Duodenal mucosa (tissue), 2 donors: ENCODE measurements at regions not wholly inside any gene's neighbourhood (a gene's known extent, or its start where the extent isn't known, plus 50 kb on each side); places are given as distances from the start of the nearest gene placed in this dataset.

Experiments used
- H3K27ac ChIP-seq: one replicate; pipeline ENCODE4 v1.7.0; 2013; ENCODE audit warnings: low read depth, low read length
- H3K27me3 ChIP-seq, 2 donors: one replicate each; pipeline ENCODE4 v1.7.0; 2013; ENCODE audit warnings: low read length in 2 of 2, control low read depth in 1 of 2; ENCODE audit not compliant: insufficient read depth in 2 of 2, control insufficient read depth in 1 of 2
- H3K36me3 ChIP-seq, 2 donors: one replicate each; pipeline ENCODE4 v1.7.0; 2013; ENCODE audit warnings: low read length in 2 of 2, control low read depth in 1 of 2; ENCODE audit not compliant: insufficient read depth in 2 of 2, control insufficient read depth in 1 of 2
- H3K4me1 ChIP-seq, 2 donors: one replicate each; pipeline ENCODE4 v1.7.0; 2013; ENCODE audit warnings: low read length in 2 of 2, control low read depth in 1 of 2; ENCODE audit not compliant: insufficient read depth in 2 of 2, control insufficient read depth in 1 of 2
- H3K4me3 ChIP-seq, 2 donors: one replicate each; pipeline ENCODE4 v1.7.0; 2013; ENCODE audit warnings: low read length in 2 of 2, low read depth in 1 of 2
- H3K9ac ChIP-seq, 2 donors: one replicate each; pipeline ENCODE4 v1.7.0; 2013; ENCODE audit warnings: low read length in 2 of 2, low read depth in 1 of 2
- H3K9me3 ChIP-seq, 2 donors: one replicate each; pipeline ENCODE4 v1.7.0; 2013; ENCODE audit warnings: low read length in 2 of 2, control low read depth in 1 of 2; ENCODE audit not compliant: control insufficient read depth in 1 of 2

GRCh38 chr2:222779145-222779832 lies 81.5 kb upstream of the ACSL3 start:
- no peaks in the 10 kb centered on the region for H3K27me3 ChIP-seq
- no peak overlapping the region for H3K4me3 ChIP-seq
- no peak overlapping the region for H3K27ac ChIP-seq
- H3K9ac ChIP-seq: no peak overlapping the region
- no peaks in the 10 kb centered on the region for H3K4me1 ChIP-seq
- no peaks in the 10 kb centered on the region for H3K36me3 ChIP-seq
- no peaks in the 10 kb centered on the region for H3K9me3 ChIP-seq

- no peaks in the 10 kb centered on the region for H3K4me1 ChIP-seq
Observed at GRCh38 chr2:222780051-222780450, 80.8 kb upstream of the ACSL3 start.

GRCh38 chr2:222782201-222782730 lies 78.6 kb upstream of the ACSL3 start:
- Histone ChIP-seq H3K4me3 (no peak overlapping the region), H3K4me1 (no peaks in the 10 kb centered on the region), H3K9me3 (no peaks in the 10 kb centered on the region), H3K27me3 (no peaks in the 10 kb centered on the region), H3K27ac (no peak overlapping the region), H3K9ac (no peak overlapping the region), H3K36me3 (no peaks in the 10 kb centered on the region)

More at GRCh38 chr2:222780051-222780450, 80.8 kb upstream of the ACSL3 start:
- Histone ChIP-seq H3K9ac (no peak overlapping the region), H3K27ac (no peak overlapping the region), H3K4me3 (no peak overlapping the region), H3K27me3 (no peaks in the 10 kb centered on the region), H3K9me3 (no peaks in the 10 kb centered on the region), H3K36me3 (no peaks in the 10 kb centered on the region)

- Histone ChIP-seq H3K27ac (no peak overlapping the region), H3K9ac (no peak overlapping the region), H3K36me3 (no peaks in the 10 kb centered on the region), H3K4me3 (no peak overlapping the region), H3K9me3 (no peaks in the 10 kb centered on the region), H3K4me1 (no peaks in the 10 kb centered on the region), H3K27me3 (no peaks in the 10 kb centered on the region)
Observed at GRCh38 chr2:222783592-222783991, 77.2 kb upstream of the ACSL3 start.

GRCh38 chr2:222790932-222791331 lies 69.9 kb upstream of the ACSL3 start:
- no peak overlapping the region for H3K9ac ChIP-seq
- no peaks in the 10 kb centered on the region for H3K36me3 ChIP-seq
- H3K9me3 ChIP-seq: no peaks in the 10 kb centered on the region
- H3K27ac ChIP-seq: no peak overlapping the region
- no peak overlapping the region for H3K4me3 ChIP-seq
- H3K4me1 ChIP-seq: peaks cover 4 to 19% of the 10 kb centered on the region in 2 donors
- H3K27me3 ChIP-seq: no peaks in the 10 kb centered on the region

- peaks cover 16 to 27% of the 10 kb centered on the region in 2 donors for H3K4me1 ChIP-seq
- no peaks in the 10 kb centered on the region for H3K9me3 ChIP-seq
- H3K9ac ChIP-seq: no peak overlapping the region
- no peaks in the 10 kb centered on the region for H3K27me3 ChIP-seq
- no peak overlapping the region for H3K27ac ChIP-seq
- no peak overlapping the region for H3K4me3 ChIP-seq
- no peaks in the 10 kb centered on the region for H3K36me3 ChIP-seq
Observed at GRCh38 chr2:222792001-222792611, 68.7 kb upstream of the ACSL3 start.

GRCh38 chr2:222794585-222795449 lies 66.0 kb upstream of the ACSL3 start:
- Histone ChIP-seq H3K9ac (no peak overlapping the region), H3K27me3 (no peaks in the 10 kb centered on the region), H3K4me3 (no peak overlapping the region), H3K9me3 (no peaks in the 10 kb centered on the region), H3K27ac (no peak overlapping the region), H3K4me1 (peaks cover 18 to 19% of the 10 kb centered on the region in 2 donors), H3K36me3 (no peaks in the 10 kb centered on the region)

- no peaks in the 10 kb centered on the region for H3K36me3 ChIP-seq
- H3K4me1 ChIP-seq: peaks cover 16 to 19% of the 10 kb centered on the region in 2 donors
- no peak overlapping the region for H3K27ac ChIP-seq
- H3K9ac ChIP-seq: no peak overlapping the region
- H3K27me3 ChIP-seq: no peaks in the 10 kb centered on the region
- H3K9me3 ChIP-seq: no peaks in the 10 kb centered on the region
- H3K4me3 ChIP-seq: no peak overlapping the region
Observed at GRCh38 chr2:222795450-222796357, 65.1 kb upstream of the ACSL3 start.

- Histone ChIP-seq H3K4me1 (peaks cover 16 to 19% of the 10 kb centered on the region in 2 donors), H3K9ac (no peak overlapping the region), H3K9me3 (no peaks in the 10 kb centered on the region), H3K36me3 (no peaks in the 10 kb centered on the region), H3K27ac (peak overlapping the region; percentile 1), H3K27me3 (no peaks in the 10 kb centered on the region), H3K4me3 (no peak overlapping the region)
Observed at GRCh38 chr2:222796413-222797103, 64.3 kb upstream of the ACSL3 start.
